NOMO-1 treated with DMSO at 0.1 percent for 48 hours (cell line): ENCODE measurements at regions not wholly inside any gene's neighbourhood (a gene's known extent, or its start where the extent isn't known, plus 50 kb on each side); places are given as distances from the start of the nearest gene placed in this dataset.
A peak's percentile ranks its signal among the peaks of the same experiment; 100 is the strongest.

Experiments used
- DNase-seq: peaks from one replicate; lab custom pipeline; 2025; ENCODE audit not compliant: unreplicated experiment; lab: John Stamatoyannopoulos, UW

GRCh38 chr5:164746723-164747122 lies 1241.3 kb downstream of the MAT2B start:
- no peak for DNase-seq

- no peak for DNase-seq
Observed at GRCh38 chr5:164747371-164747770, 1242.0 kb downstream of the MAT2B start.

GRCh38 chr5:164748861-164749260 lies 1243.4 kb downstream of the MAT2B start:
- no peak for DNase-seq

GRCh38 chr5:164753434-164753833 lies 1248.0 kb downstream of the MAT2B start:
- no peak for DNase-seq

- no peak for DNase-seq
Observed at GRCh38 chr5:164763206-164763605, 1257.8 kb downstream of the MAT2B start.

- no peak for DNase-seq
Observed at GRCh38 chr5:164772122-164772521, 1266.7 kb downstream of the MAT2B start.

- peak; percentile 27 for DNase-seq
Observed at GRCh38 chr5:164784230-164784629, 1278.8 kb downstream of the MAT2B start.

GRCh38 chr5:164798110-164798509 lies 1292.7 kb downstream of the MAT2B start:
- DNase-seq: no peak

GRCh38 chr5:164799391-164799790 lies 1294.0 kb downstream of the MAT2B start:
- DNase-seq: peak; percentile 40

- DNase-seq: no peak
Observed at GRCh38 chr5:164801910-164802309, 1296.5 kb downstream of the MAT2B start.

GRCh38 chr5:164809821-164810220 lies 1304.4 kb downstream of the MAT2B start:
- DNase-seq: no peak

GRCh38 chr5:164818445-164818844 lies 1313.0 kb downstream of the MAT2B start:
- DNase-seq: no peak

GRCh38 chr5:164824671-164825070 lies 1319.3 kb downstream of the MAT2B start:
- no peak for DNase-seq

GRCh38 chr5:164832516-164832915 lies 1327.1 kb downstream of the MAT2B start:
- no peak for DNase-seq

GRCh38 chr5:164844348-164844747 lies 1338.9 kb downstream of the MAT2B start:
- no peak for DNase-seq

GRCh38 chr5:164860896-164861295 lies 1355.5 kb downstream of the MAT2B start:
- no peak for DNase-seq

- no peak for DNase-seq
Observed at GRCh38 chr5:164861610-164862009, 1356.2 kb downstream of the MAT2B start.

GRCh38 chr5:164868761-164869160 lies 1363.3 kb downstream of the MAT2B start:
- peak; percentile 88 for DNase-seq

- peak; percentile 4 for DNase-seq
Observed at GRCh38 chr5:164869325-164869724, 1363.9 kb downstream of the MAT2B start.

- DNase-seq: no peak
Observed at GRCh38 chr5:164876793-164877192, 1371.4 kb downstream of the MAT2B start.

- DNase-seq: no peak
Observed at GRCh38 chr5:164881442-164881841, 1376.0 kb downstream of the MAT2B start.

- no peak for DNase-seq
Observed at GRCh38 chr5:164885179-164885578, 1379.8 kb downstream of the MAT2B start.

GRCh38 chr5:164893071-164893470 lies 1387.7 kb downstream of the MAT2B start:
- DNase-seq: no peak

- DNase-seq: no peak
Observed at GRCh38 chr5:164898705-164899104, 1393.3 kb downstream of the MAT2B start.
